Heart right ventricle (tissue), 16 donors: ENCODE measurements at regions not wholly inside any gene's neighbourhood (a gene's known extent, or its start where the extent isn't known, plus 50 kb on each side); places are given as distances from the start of the nearest gene placed in this dataset.
"Not testable (repeated sequence)": the region's sequence is repeated elsewhere in the genome, so short reads cannot be mapped to it uniquely, and the experiment has no call there.

Experiments used
- ATAC-seq, 8 donors: fragments of 200-7000 bp; cut with Tn5 transposase; one replicate each; pipeline ENCODE4 v1.9.1; 2020; ENCODE audit warnings: mild to moderate bottlenecking in 8 of 8, moderate library complexity in 8 of 8, moderate number of reproducible peaks in 1 of 8
- DNase-seq, 2 donors: peaks; one replicate each; pipeline ENCODE4 v3.0.0-alpha.2; 2020
- H3K27ac ChIP-seq, 10 donors: fragments of 200-600 bp; sonication (generic) in 2 of 10; one replicate each; pipeline versions ENCODE4 v1.5.0 to v1.8.0; 2020 to 2022; ENCODE audit warnings: mild to moderate bottlenecking in 3 of 10
- H3K27me3 ChIP-seq, 7 donors: fragments of 200-600 bp; one replicate each; pipeline ENCODE4 v1.8.0; 2021 to 2022; ENCODE audit warnings: mild to moderate bottlenecking in 2 of 7
- H3K36me3 ChIP-seq, 9 donors: fragments of 200-600 bp; sonication (generic) in 1 of 9; one replicate each; pipeline versions ENCODE4 v1.5.0 to v1.8.0; 2020 to 2022; ENCODE audit warnings: mild to moderate bottlenecking in 2 of 9
- H3K4me1 ChIP-seq, 9 donors: fragments of 200-600 bp; sonication (generic) in 1 of 9; one replicate each; pipeline versions ENCODE4 v1.5.0 to v1.8.0; 2020 to 2022; ENCODE audit warnings: mild to moderate bottlenecking in 4 of 9
- H3K4me3 ChIP-seq, 10 donors: fragments of 200-600 bp; sonication (generic) in 2 of 10; one replicate each; pipeline versions ENCODE4 v1.5.0 to v1.8.0; 2020 to 2022; ENCODE audit warnings: mild to moderate bottlenecking in 7 of 10, moderate library complexity in 2 of 10
- H3K9me3 ChIP-seq, 11 donors: fragments of 200-600 bp in 10 of 11; sonication (generic) in 2 of 11; one replicate each; pipeline versions ENCODE4 v1.5.0 to v1.8.0; 2013 to 2022; ENCODE audit warnings: mild to moderate bottlenecking in 2 of 11, control low read depth in 1 of 11, moderate library complexity in 1 of 11
- WGBS, 2 donors: extraction: QIAGEN DNeasy Blood & Tissue Kit; methylation state at CpG; one replicate each; pipeline ENCODE4 v1.1.7; 2013; ENCODE audit warnings: inconsistent platforms in 1 of 2; 5-methylcytosine and 5-hydroxymethylcytosine counted together
- intact Hi-C, 10 donors: fragments of 100-400 bp; cut with DNase I; formaldehyde crosslinking; loops; one replicate each; pipeline versions ENCODE4 v1.11.1 to v1.14.2; 2022
- TF ChIP-seq, protein P1 (sequence below), 9 donors: fragments of 200-600 bp; sonication (generic) in 2 of 9; IDR thresholded peaks; one replicate each; pipeline versions ENCODE4 v1.5.0 to v1.8.0; 2021 to 2022; ENCODE audit warnings: antibody characterized with exemption in 9 of 9, mild to moderate bottlenecking in 5 of 9, moderate library complexity in 1 of 9
- donor health status: Arrhythmogenic right ventricular cardiomyopathy.
- donor health status: ischemic (EF 13 %, LVEDD 7.1; RV severe dilation, severe dysfunction).
- donor health status: healthy with polysubstance abuse.
- donor health status: DM: no; HTN: yes; CAD: no.
- donor health status: DM: no; HTN: no; CAD: no.
- donor health status: ischemic (EF 25% LVEDD 6.9; RV normal size, moderate dysfunction).
- donor health status: ischemic (EF 25% LVEDD 5.7; RV mildly dilated, moderate dysfunction).
- donor health status: healthy.
- donor health status: DM: yes; HTN: yes; CAD: no.
- donor health status: Ischemic cardiomyopathy.
- donor health status: ischemic (EF 35%, LVEDD 5.7; RV mildly dilated, moderate dysfunction).
- donor health status: nonischemic (EF 11% LVEDD 7.7; RV severe dilation, severe dysfunction).
- donor health status: DM: yes; HTN: yes; CAD: no.
- donor health status: PGD.
- donor health status: ischemic (EF 29% LVEDD 5.4; RV normal size, mild dysfunction).
- donor health status: nonischemic (EF 23%, LVEDD 6.1; RV moderate dilation, normal function).

GRCh38 chr4:132094017-132094416 lies 1055.1 kb upstream of the PCDH10 start:
- no peaks in the 10 kb centered on the region for H3K36me3 ChIP-seq
- 62 to 81% methylated on average over 4 of the region's 4 CpGs for whole genome bisulfite sequencing, 2 donors
- DNase-seq (no peak), ATAC-seq (no peak)
- TF ChIP-seq, protein P1, sequence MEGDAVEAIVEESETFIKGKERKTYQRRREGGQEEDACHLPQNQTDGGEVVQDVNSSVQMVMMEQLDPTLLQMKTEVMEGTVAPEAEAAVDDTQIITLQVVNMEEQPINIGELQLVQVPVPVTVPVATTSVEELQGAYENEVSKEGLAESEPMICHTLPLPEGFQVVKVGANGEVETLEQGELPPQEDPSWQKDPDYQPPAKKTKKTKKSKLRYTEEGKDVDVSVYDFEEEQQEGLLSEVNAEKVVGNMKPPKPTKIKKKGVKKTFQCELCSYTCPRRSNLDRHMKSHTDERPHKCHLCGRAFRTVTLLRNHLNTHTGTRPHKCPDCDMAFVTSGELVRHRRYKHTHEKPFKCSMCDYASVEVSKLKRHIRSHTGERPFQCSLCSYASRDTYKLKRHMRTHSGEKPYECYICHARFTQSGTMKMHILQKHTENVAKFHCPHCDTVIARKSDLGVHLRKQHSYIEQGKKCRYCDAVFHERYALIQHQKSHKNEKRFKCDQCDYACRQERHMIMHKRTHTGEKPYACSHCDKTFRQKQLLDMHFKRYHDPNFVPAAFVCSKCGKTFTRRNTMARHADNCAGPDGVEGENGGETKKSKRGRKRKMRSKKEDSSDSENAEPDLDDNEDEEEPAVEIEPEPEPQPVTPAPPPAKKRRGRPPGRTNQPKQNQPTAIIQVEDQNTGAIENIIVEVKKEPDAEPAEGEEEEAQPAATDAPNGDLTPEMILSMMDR (IDR thresholded peaks at IDR 0.05) = no peak
- intact Hi-C loops = no loop called here
- H3K9me3 ChIP-seq = peaks cover 0 to 15% (median 0%) of the 10 kb centered on the region in 11 donors
- no peaks in the 10 kb centered on the region for H3K27me3 ChIP-seq
- H3K27ac ChIP-seq = no peak overlapping the region
- H3K4me1 ChIP-seq = no peaks in the 10 kb centered on the region
- no peak overlapping the region for H3K4me3 ChIP-seq

GRCh38 chr4:132097041-132097440 lies 1052.1 kb upstream of the PCDH10 start:
- no peaks in the 10 kb centered on the region for H3K27me3 ChIP-seq
- intact Hi-C loops = no loop called here
- ATAC-seq (no peak), DNase-seq (no peak)
- no peak overlapping the region for H3K4me3 ChIP-seq
- H3K4me1 ChIP-seq = no peaks in the 10 kb centered on the region
- H3K9me3 ChIP-seq = no peaks in the 10 kb centered on the region
- H3K27ac ChIP-seq = no peak overlapping the region
- TF ChIP-seq, protein P1 (IDR thresholded peaks at IDR 0.05) = no peak
- no peaks in the 10 kb centered on the region for H3K36me3 ChIP-seq

DNA sequence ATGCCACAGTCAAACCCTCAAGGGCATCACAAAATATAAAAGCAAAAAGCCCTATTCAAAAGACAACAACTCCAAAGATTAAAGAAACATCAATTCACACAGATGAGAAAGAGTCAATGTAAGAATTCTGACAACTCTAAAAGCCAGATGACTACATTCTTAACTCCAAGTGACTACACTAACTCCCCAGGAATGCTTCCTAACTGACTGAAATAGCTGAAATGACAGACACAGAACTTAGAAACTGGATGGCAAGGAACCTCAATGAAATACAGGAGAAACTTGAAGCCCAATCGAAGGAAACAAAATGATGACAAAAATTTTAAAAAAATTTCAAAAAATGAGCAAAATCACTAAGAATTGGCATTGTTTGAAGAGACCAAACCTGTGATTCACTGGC lies 1047.6 kb upstream of the PCDH10 start:
- Histone ChIP-seq H3K27me3 (no peaks in the 10 kb centered on the region), H3K36me3 (no peaks in the 10 kb centered on the region), H3K4me3 (no peak overlapping the region), H3K4me1 (no peaks in the 10 kb centered on the region), H3K9me3 (no peaks in the 10 kb centered on the region), H3K27ac (no peak overlapping the region)
- intact Hi-C loops = no loop called here
- DNase-seq (no peak), ATAC-seq (no peak)
- TF ChIP-seq, protein P1 (IDR thresholded peaks at IDR 0.05) = no peak
- 83 to 84% methylated on average over 1 of the region's 1 CpG for WGBS, 2 donors

- DNase-seq (no peak), ATAC-seq (no peak)
- TF ChIP-seq, protein P1 (IDR thresholded peaks at IDR 0.05) = no peak
- Histone ChIP-seq H3K9me3 (peaks cover 0 to 5% (median 0%) of the 10 kb centered on the region in 11 donors), H3K27ac (no peak overlapping the region), H3K4me1 (no peaks in the 10 kb centered on the region), H3K27me3 (no peaks in the 10 kb centered on the region), H3K36me3 (no peaks in the 10 kb centered on the region), H3K4me3 (no peak overlapping the region)
- intact Hi-C loops = no loop called here
Observed at GRCh38 chr4:132108784-132109183, 1040.3 kb upstream of the PCDH10 start.

DNA sequence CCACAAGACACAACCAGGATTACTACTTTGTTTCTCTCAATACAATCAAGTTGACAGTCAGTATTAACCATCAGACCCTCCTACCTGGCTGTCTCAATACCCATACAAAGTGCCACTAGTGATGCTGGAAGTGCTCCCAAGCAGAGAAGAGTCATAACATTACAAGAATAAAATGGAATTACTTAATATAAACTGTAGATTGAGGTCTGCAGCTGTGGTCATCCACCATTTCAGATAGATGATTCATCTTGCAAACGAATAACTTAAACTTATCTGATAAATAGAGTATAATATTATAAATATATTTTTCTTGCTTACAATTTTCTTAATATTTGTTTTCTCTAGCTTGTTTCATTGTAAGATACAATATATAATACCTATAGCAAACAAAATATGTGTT lies 1034.2 kb upstream of the PCDH10 start:
- no peak for DNase-seq
- Histone ChIP-seq H3K4me1 (no peaks in the 10 kb centered on the region), H3K27ac (no peak overlapping the region), H3K27me3 (no peaks in the 10 kb centered on the region), H3K9me3 (peaks cover 0 to 5% (median 0%) of the 10 kb centered on the region in 11 donors), H3K4me3 (no peak overlapping the region), H3K36me3 (no peaks in the 10 kb centered on the region)
- 0% methylated on average over 1 of the region's 1 CpG for WGBS, 2 donors
- intact Hi-C loops = no loop called here
- TF ChIP-seq, protein P1 (IDR thresholded peaks at IDR 0.05) = no peak
- ATAC-seq = no peak

- WGBS, 2 donors = 78 to 80% methylated on average over 1 of the region's 1 CpG
- H3K9me3 ChIP-seq, intact Hi-C loops, H3K4me1 ChIP-seq, H3K27me3 ChIP-seq, H3K27ac ChIP-seq, DNase-seq, ATAC-seq, H3K4me3 ChIP-seq, H3K36me3 ChIP-seq: not testable (repeated sequence)
Observed at GRCh38 chr4:132122741-132123140, 1026.4 kb upstream of the PCDH10 start.
